OCI-LY1 (cell line): ENCODE measurements at regions not wholly inside any gene's neighbourhood (a gene's known extent, or its start where the extent isn't known, plus 50 kb on each side); places are given as distances from the start of the nearest gene placed in this dataset.

ENCODE experiments used
- H2AFZ ChIP-seq: fragments of 200-600 bp; sonication (generic), shearing (Covaris generic); 2 replicates; pipeline ENCODE4 v1.6.0; 2014; ENCODE audit warnings: antibody characterized with exemption, mild to moderate bottlenecking, low read length
- H3F3A ChIP-seq: fragments of 200-600 bp; sonication (generic), shearing (Covaris generic); 2 replicates; pipeline ENCODE4 v1.6.0; 2014; ENCODE audit warnings: mild to moderate bottlenecking, antibody characterized with exemption, low read length, moderate library complexity; ENCODE audit not compliant: insufficient read depth
- H3K27ac ChIP-seq: fragments of 200-600 bp; sonication (generic); 2 replicates; pipeline ENCODE4 v1.5.1; 2014; ENCODE audit warnings: low read length, mixed run types, mild to moderate bottlenecking, low read depth; ENCODE audit not compliant: poor library complexity, severe bottlenecking
- H3K27me3 ChIP-seq: fragments of 200-600 bp; sonication (generic); 2 replicates; pipeline ENCODE4 v1.6.0; 2014; ENCODE audit warnings: antibody characterized with exemption, mild to moderate bottlenecking, low read length, moderate library complexity; ENCODE audit not compliant: insufficient read depth
- H3K36me3 ChIP-seq: fragments of 200-600 bp; sonication (generic); 2 replicates; pipeline ENCODE4 v1.6.1; 2014; ENCODE audit warnings: mild to moderate bottlenecking, antibody characterized with exemption, low read length, moderate library complexity, mixed read lengths; ENCODE audit not compliant: insufficient read depth
- H3K4me1 ChIP-seq: fragments of 200-600 bp; sonication (generic); 2 replicates; pipeline ENCODE4 v1.5.1; 2014; ENCODE audit warnings: mild to moderate bottlenecking, low read length, moderate library complexity; ENCODE audit not compliant: insufficient read depth, severe bottlenecking
- H3K4me2 ChIP-seq: fragments of 200-600 bp; sonication (generic), shearing (Covaris generic); 2 replicates; pipeline ENCODE4 v1.6.1; 2014; ENCODE audit warnings: low read length
- H3K4me3 ChIP-seq: fragments of 200-600 bp; sonication (generic); 2 replicates; pipeline ENCODE4 v1.5.1; 2014; ENCODE audit warnings: low read length, low read depth, mild to moderate bottlenecking, mixed read lengths; ENCODE audit not compliant: poor library complexity, severe bottlenecking
- H3K79me2 ChIP-seq: fragments of 200-600 bp; shearing (Covaris generic); 2 replicates; pipeline ENCODE4 v1.6.1; 2016; ENCODE audit warnings: mixed run types, low read length, mixed read lengths; ENCODE audit not compliant: insufficient read depth
- H3K9ac ChIP-seq: fragments of 200-600 bp; sonication (generic), shearing (Covaris generic); 2 replicates; pipeline ENCODE4 v1.6.1; 2014; ENCODE audit warnings: mild to moderate bottlenecking, low read length, mixed read lengths
- H3K9me2 ChIP-seq: fragments of 200-600 bp; sonication (generic), shearing (Covaris generic); 2 replicates; pipeline ENCODE4 v1.6.1; 2014; ENCODE audit warnings: low read depth, mild to moderate bottlenecking, low read length, mixed read lengths
- H3K9me3 ChIP-seq: fragments of 200-600 bp; shearing (Covaris generic); 2 replicates; pipeline ENCODE4 v1.6.1; 2014; ENCODE audit warnings: low read length, mixed read lengths
- H4K20me1 ChIP-seq: fragments of 200-600 bp; sonication (generic), shearing (Covaris generic); 2 replicates; pipeline ENCODE4 v1.6.0; 2016; ENCODE audit warnings: mild to moderate bottlenecking, low read length; ENCODE audit not compliant: insufficient read depth
- CTCF ChIP-seq: fragments of 200-600 bp; sonication (generic), shearing (Covaris generic); IDR thresholded peaks from 2 replicates; pipeline ENCODE4 v1.5.1; 2017; ENCODE audit warnings: mild to moderate bottlenecking, antibody characterized with exemption, low read length, moderate library complexity, mixed read lengths
- EZH2 ChIP-seq: fragments of 200-600 bp; sonication (generic), shearing (Covaris generic); IDR thresholded peaks from 2 replicates; pipeline ENCODE4 v1.8.0; 2017; ENCODE audit warnings: borderline replicate concordance, mixed run types, mild to moderate bottlenecking, antibody characterized with exemption, low read length, moderate library complexity, mixed read lengths

GRCh38 chr11:70727899-70728620, 329.7 kb downstream of the CTTN start:
- Histone ChIP-seq H4K20me1 (no peaks in the 10 kb centered on the region), H3K4me3 (no peak overlapping the region), H3K4me1 (no peaks in the 10 kb centered on the region), H3K4me2 (no peak overlapping the region), H3K79me2 (no peaks in the 10 kb centered on the region), H3K9me2 (no peaks in the 10 kb centered on the region), H3K27me3 (no peaks in the 10 kb centered on the region), H3K9ac (no peak overlapping the region), H3K27ac (no peak overlapping the region), H3K9me3 (no peaks in the 10 kb centered on the region), H2AFZ (no peak overlapping the region), H3K36me3 (no peaks in the 10 kb centered on the region), H3F3A (no peaks in the 10 kb centered on the region)
- TF ChIP-seq CTCF (no peak), EZH2 (no peak)

DNA sequence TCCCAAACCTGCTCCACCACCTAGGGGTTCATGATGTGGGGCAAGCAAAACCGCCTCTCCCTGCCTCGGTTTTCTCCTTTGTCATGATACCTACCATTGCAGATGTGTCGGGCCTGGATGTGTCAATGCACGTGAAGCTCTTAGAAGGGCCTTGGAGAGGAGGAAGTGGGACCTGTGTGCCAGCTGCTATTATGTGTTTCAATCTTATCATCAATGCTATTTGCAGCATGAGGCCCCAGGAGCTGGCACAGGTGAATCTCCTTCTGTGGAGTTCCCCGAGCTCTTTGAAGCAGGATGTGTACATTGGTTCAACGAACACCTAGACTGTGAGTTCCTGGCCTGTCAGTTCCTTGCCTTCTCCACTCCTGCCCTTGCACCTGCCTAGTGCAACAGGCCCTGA, 331.6 kb downstream of the CTTN start:
- Histone ChIP-seq H2AFZ (no peak overlapping the region), H3K9me2 (no peaks in the 10 kb centered on the region), H3K4me3 (no peak overlapping the region), H3K27ac (no peak overlapping the region), H3K4me1 (no peaks in the 10 kb centered on the region), H3K36me3 (no peaks in the 10 kb centered on the region), H3K27me3 (no peaks in the 10 kb centered on the region), H3K79me2 (no peaks in the 10 kb centered on the region), H4K20me1 (no peaks in the 10 kb centered on the region), H3K9ac (no peak overlapping the region), H3K9me3 (no peaks in the 10 kb centered on the region), H3F3A (no peaks in the 10 kb centered on the region), H3K4me2 (no peak overlapping the region)
- TF ChIP-seq EZH2: no peak
- no peak for TF ChIP-seq CTCF

- Histone ChIP-seq H3K27me3 (no peaks in the 10 kb centered on the region), H3K4me1 (no peaks in the 10 kb centered on the region), H3K4me3 (no peak overlapping the region), H3K27ac (no peak overlapping the region), H3K9me2 (no peaks in the 10 kb centered on the region), H3K79me2 (no peaks in the 10 kb centered on the region), H3K4me2 (no peak overlapping the region), H3K9ac (no peak overlapping the region), H3K9me3 (no peaks in the 10 kb centered on the region), H3K36me3 (no peaks in the 10 kb centered on the region), H3F3A (no peaks in the 10 kb centered on the region), H2AFZ (no peak overlapping the region), H4K20me1 (no peaks in the 10 kb centered on the region)
- TF ChIP-seq CTCF (no peak), EZH2 (no peak)
Measured at GRCh38 chr11:70730411-70730810, 332.1 kb downstream of the CTTN start.
